D721Med (cell line): ENCODE measurements at regions not wholly inside any gene's neighbourhood (a gene's known extent, or its start where the extent isn't known, plus 50 kb on each side); places are given as distances from the start of the nearest gene placed in this dataset.

Experiments used
- DNase-seq: peaks from one replicate; pipeline ENCODE4 v3.0.0; 2011; ENCODE audit warnings: low spot score; ENCODE audit not compliant: insufficient read length
- FAIRE-seq: peaks from 2 replicates; lab custom pipeline; 2011; peaks lifted over from hg19 to GRCh38; lab: Jason Lieb, UNC
- TF ChIP-seq, protein P1 (sequence below): IDR thresholded peaks from 2 replicates; pipeline ENCODE4 v1.5.1; 2012; ENCODE audit warnings: mild to moderate bottlenecking, control low read depth; ENCODE audit not compliant: insufficient read depth; ENCODE audit errors: missing control alignments

GRCh38 chr2:45255563-45255962, 246.3 kb upstream of the SIX2 start:
- TF ChIP-seq, protein P1, sequence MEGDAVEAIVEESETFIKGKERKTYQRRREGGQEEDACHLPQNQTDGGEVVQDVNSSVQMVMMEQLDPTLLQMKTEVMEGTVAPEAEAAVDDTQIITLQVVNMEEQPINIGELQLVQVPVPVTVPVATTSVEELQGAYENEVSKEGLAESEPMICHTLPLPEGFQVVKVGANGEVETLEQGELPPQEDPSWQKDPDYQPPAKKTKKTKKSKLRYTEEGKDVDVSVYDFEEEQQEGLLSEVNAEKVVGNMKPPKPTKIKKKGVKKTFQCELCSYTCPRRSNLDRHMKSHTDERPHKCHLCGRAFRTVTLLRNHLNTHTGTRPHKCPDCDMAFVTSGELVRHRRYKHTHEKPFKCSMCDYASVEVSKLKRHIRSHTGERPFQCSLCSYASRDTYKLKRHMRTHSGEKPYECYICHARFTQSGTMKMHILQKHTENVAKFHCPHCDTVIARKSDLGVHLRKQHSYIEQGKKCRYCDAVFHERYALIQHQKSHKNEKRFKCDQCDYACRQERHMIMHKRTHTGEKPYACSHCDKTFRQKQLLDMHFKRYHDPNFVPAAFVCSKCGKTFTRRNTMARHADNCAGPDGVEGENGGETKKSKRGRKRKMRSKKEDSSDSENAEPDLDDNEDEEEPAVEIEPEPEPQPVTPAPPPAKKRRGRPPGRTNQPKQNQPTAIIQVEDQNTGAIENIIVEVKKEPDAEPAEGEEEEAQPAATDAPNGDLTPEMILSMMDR = no peak
- FAIRE-seq (no peak), DNase-seq (no peak)

GRCh38 chr2:45254025-45254424, 244.8 kb upstream of the SIX2 start:
- TF ChIP-seq, protein P1 = no peak
- FAIRE-seq (no peak), DNase-seq (no peak)

DNA sequence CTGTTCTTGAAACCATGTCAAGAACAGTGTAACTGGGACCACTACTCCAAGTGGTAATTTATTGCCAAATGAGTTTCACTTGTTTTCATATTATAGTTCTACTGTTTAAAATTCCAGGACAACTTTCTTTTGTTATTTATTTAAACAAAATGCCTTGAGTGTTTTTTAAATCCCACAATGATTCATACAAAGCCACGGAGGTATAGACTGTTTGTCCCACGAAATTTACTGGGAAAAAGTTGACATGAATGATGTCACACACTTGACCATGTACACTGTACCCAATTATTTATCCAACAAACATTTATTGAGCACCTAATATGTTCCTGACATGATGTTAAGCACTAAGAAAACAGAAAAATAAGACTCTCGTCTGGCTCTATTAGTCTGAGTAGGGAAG, 243.9 kb upstream of the SIX2 start:
- DNase-seq (no peak), FAIRE-seq (no peak)
- TF ChIP-seq, protein P1 = no peak

- TF ChIP-seq, protein P1 = no peak
- DNase-seq (no peak), FAIRE-seq (no peak)
These were observed 240.9 kb upstream of the SIX2 start for GRCh38 chr2:45250176-45250575.

- DNase-seq (no peak), FAIRE-seq (no peak)
- TF ChIP-seq, protein P1 = no peak
These were observed 239.0 kb upstream of the SIX2 start for GRCh38 chr2:45248214-45248613.

DNA sequence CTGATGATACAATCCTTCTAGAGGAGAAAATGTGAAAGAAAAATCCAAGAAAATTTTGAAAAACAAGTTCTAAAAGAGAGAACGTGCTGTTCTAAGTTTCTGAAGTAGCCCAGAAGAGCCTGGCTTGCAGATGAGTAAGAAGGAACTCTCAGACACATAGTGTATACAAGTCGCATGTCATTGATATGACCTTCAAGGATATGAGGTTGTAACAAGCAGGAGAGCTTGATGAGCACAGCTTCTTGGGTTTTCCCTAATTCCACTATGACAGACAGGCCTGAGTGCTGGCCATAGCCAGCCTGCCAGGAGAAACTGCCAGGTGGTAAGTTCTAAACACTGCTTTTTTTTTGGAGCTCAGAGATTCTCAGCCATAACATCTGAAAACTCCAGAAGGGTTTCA, 235.7 kb upstream of the SIX2 start:
- no peak for FAIRE-seq
- no peak for DNase-seq
- TF ChIP-seq, protein P1 = no peak

DNA sequence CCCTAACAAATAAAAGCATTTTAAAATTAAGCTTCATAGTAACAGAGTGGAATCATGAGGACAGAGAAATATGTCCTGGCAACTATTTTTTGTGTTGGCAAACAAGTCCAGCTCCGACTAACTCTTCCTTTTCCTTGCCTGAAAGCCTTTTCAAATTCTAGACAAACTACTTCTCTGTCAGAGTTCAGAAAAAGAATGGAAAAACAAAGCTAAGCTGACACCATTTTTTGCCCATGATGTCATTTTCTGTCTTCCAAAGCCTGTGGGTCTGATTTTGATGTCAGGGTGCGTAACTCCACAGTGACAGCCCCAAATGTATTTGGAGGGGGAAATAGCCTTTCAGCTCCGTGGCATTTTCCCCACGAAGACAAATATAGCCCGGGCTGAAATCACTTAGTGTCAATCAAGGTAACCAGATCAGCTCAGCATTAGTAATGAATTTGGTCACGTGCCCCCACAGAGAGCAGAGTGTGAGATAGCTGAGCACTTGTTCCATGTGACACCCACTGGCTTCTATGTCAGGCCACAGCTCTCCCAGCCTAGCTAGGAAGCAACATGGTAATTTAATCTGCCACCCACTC, 233.0 kb upstream of the SIX2 start:
- DNase-seq (no peak), FAIRE-seq (no peak)
- TF ChIP-seq, protein P1 = no peak
